ENCODE measurements at regions not wholly inside any gene's neighbourhood (a gene's known extent, or its start where the extent isn't known, plus 50 kb on each side); places are given as distances from the start of the nearest gene placed in this dataset.

GRCh38 chr5:161235569-161235968 is 311.0 kb downstream of the GABRB2 start:
- TF ChIP-seq NFYB (IDR thresholded peaks at IDR 0.05; ENCODE audit: insufficient read depth, low read depth, low read length) (no peak), CTCF (IDR thresholded peaks at IDR 0.05 in 2 of 3, conservative IDR thresholded peaks at IDR 0.05 in 1 of 3; ENCODE audit: control insufficient read depth in 2 of 3, extremely low read depth in 1 of 3, insufficient read depth in 1 of 3, low read depth in 3 of 3, low read length in 3 of 3) (no peak), JUND (IDR thresholded peaks at IDR 0.05; ENCODE audit: low read depth, low read length) (no peak), ZBED1 (IDR thresholded peaks at IDR 0.05; ENCODE audit: borderline replicate concordance) (no peak), ZNF24 (IDR thresholded peaks at IDR 0.05) (no peak), MYB (IDR thresholded peaks at IDR 0.05; ENCODE audit: borderline replicate concordance, low read depth, low read length) (no peak)

Data from GM12878 (cell line).